ENCODE measurements at regions not wholly inside any gene's neighbourhood (a gene's known extent, or its start where the extent isn't known, plus 50 kb on each side); places are given as distances from the start of the nearest gene placed in this dataset.
"Not testable (repeated sequence)": the region's sequence is repeated elsewhere in the genome, so short reads cannot be mapped to it uniquely, and the experiment has no call there.

DNA sequence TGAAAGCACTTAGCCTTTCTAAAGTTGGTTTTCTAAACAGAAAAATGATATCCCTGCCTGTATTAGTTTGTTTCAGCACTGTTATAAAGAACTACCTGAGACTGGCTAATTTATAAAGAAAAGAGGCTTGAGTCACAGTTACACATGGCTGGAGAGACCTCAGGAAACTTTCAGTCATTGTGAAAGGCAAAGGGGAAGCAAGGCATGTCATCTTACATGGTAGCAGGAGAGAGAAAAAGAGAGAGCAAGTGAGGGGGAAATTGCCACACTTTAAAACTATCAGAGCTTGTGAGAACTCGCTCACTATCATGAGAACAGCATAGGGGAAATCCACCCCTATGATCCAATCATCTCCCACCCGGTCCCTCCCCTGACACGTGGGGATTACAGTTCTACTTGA lies 64.9 kb downstream of the FAM170A start:
- DNase-seq, result no peak

DNA sequence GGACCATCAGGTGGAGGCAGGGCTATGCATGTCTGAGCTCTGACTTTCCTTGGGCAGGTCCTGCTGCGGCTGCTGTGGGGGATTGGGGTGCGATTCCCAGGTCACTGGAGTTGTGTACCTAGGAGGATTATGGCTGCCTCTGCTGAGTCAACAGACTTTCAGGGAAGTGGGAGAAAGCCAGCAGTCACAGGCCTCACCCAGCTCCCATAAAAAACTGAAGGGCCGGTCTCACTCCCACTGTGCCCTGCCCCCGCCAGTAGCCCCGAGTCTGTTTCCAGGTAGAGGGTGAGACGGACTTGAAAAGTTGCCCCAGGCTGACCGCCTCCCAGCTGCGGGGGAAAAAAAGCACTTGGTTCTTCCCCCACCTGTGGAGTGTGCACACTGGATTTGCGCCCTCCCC lies 76.7 kb downstream of the FAM170A start:
- no peak for DNase-seq

DNA sequence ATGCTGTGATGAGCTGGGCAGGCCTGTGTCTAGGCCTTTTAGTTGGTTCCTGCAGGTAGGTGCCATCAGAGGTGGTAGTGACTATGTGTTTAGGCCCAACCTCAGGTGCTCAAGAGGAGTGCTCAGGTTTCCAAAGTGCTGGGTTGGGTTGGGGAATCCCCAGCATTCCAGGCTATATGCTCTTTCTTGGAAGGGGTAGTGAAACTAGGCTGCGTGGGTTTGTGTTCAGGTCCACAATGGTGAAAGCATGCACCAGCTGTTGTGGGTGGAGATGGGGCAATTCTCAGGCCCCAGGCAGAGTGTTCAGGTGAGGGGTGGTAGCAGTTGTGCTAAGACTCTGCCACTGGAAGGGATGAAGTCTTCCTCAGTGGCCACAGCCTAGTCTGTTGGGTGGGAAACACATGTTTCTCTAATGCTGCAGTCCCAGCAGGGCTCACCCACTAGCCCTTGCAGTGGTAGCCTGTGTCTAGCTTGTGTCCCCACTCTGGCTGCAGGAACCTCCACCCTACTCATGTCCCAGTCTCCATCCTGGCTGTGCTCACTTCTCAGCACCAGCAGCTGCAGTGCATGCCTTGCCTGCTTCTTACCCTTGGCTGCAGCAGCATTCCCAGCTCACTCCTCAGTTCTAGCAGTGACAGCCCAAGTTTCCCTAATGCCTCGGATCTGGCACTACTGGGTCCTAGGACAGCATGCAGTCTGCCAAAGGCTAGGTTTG lies 78.9 kb downstream of the FAM170A start:
- DNase-seq, result no peak

DNA sequence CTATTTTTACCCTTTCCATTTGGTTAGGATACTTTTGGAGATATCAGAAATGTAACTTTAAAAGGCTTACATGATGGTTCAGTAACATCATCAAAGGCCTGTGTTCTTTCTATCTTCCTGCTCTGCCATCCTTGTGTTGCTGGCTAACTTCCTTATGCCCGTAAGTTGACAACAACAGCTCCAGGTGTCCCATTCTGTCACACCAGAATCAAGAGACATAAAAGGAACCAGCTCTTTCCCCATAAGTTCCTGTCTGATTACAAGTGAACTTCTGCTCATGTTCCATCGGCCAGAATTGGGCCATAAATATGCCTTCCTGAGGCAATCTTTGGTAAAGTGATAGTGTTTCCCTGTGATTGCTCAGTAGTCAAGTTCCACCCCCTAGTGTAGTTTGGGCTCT lies 92.4 kb downstream of the FAM170A start:
- no peak for DNase-seq

GRCh38 chr5:119725291-119725690 lies 95.9 kb downstream of the FAM170A start:
- not testable (repeated sequence) for DNase-seq

DNA sequence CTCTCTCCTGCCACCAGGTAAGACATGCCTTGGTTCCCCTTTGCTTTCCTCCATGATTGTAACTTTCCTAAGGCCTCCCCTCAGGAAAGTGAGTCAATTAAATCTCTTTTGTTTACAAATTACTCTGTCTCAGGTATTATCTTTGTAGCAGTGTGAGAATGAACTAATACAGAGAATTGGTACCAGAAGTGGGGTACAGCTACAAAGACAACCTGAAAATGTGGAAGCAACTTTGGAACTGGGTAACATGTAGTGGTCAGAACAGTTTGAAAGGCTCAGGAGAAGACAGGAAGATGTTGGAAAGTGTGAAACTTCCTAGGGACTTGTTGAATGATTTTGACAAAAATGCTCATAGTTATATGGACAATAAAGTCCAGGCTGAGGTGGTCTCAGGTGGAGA lies 97.2 kb downstream of the FAM170A start:
- DNase-seq, result no peak

DNA sequence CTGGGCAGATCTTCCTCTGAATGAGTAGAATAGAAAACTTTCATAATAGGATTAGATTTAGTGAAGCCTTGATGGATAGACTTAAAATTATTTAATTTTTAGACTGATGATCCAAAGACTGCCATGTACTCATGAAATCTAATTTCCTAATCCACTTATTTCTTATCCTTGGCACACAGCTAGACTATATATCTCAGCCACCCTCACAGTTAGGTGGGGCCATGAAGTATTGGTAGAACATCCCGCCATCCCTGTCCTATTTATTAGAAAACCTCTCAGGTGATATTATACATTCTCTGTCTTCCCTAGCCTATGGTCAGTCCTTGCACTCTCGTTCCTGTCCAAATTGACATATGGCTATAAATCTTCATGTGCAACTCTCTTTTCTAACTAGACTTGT lies 110.9 kb downstream of the FAM170A start:
- no peak for DNase-seq

GRCh38 chr5:119741691-119742090 lies 112.3 kb downstream of the FAM170A start:
- no peak for DNase-seq

GRCh38 chr5:119742311-119742710 lies 113.0 kb downstream of the FAM170A start:
- no peak for DNase-seq

- no peak for DNase-seq
Measured at GRCh38 chr5:119743927-119744326, 114.6 kb downstream of the FAM170A start.

- no peak for DNase-seq
Measured at GRCh38 chr5:119745976-119746375, 116.6 kb downstream of the FAM170A start.

GRCh38 chr5:119746984-119747383 lies 117.6 kb downstream of the FAM170A start:
- DNase-seq, result no peak

- no peak for DNase-seq
Measured at GRCh38 chr5:119750887-119751733, 121.8 kb downstream of the FAM170A start.

DNA sequence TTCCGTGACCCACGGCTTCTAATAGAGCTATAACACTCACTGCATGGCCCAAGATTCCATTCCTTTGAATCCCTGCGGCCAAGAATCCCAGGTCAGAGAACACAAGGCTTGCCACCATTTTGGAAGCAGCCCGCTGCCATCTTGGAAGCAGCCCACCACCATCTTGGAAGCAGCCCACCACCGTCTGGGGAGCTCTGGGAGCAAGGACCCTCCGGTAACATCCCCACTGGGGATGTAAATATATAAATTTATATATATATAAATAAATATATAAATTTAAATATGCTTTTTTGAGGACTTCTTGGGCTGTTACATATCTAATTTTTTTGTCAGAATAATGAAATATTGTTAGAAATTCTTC lies 122.4 kb downstream of the FAM170A start:
- no peak for DNase-seq

DNA sequence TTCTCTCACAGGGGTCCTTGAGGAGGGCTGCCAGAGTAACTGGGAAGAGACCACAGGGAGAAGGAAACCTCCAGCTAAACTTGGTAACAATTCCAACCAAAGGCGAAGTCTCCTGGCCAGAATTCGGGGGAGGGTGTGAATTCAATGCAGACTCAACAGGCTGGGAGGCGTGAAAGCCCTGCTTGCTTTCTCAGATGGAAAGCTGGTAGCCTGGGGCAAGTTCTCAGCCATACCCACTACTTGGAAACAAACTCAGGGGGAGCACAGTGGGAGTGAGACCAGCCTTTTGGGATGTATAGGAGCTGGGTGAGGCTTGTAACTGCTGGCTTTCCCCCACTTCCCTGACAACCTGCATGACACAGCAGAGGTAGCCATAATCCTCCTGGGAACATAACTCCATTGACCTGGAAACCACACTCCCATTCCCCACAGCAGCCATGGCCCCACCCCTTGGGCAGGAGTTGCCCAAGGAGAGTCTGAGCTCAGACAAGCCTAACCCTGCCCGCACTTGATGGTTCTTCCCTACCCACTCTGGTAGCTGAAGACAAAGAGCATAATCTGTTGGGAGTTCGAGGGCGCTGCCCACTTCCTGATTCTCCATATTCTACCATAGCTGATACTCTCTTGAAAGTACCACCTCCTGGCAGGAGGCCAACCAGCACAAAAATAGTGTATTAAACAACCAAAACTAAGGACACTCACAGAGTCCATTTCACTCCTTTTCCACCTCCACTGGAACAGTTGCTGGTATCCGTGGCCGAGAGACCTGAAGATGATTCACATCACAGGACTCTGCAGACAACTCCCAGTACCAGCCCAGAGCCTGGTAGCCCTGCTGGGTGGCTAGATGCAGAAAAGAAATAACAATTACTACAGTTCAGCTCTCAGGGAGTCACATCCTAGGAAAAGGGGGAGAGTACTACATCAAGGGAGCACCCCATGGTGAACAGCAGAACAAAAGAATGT lies 123.8 kb downstream of the FAM170A start:
- DNase-seq, result no peak

DNA sequence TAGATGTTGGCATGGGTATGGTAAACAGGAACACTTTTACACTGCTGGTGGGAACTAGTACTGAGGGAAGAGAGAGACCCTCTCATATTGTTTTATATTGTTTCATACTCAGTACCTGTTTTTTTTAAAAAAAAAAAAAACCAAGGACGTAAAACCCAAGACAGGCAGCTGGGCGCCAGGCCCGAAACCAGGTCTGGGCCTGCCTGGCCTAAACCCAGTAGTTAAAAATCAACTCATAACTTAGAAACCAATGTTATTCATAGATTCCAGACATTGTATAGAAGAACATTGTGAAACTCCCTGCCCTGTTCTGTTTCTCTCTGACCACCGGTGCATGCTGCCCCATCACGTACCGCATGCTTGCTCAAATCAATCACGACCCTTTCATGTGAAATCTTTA lies 125.5 kb downstream of the FAM170A start:
- DNase-seq, result not testable (repeated sequence)

DNA sequence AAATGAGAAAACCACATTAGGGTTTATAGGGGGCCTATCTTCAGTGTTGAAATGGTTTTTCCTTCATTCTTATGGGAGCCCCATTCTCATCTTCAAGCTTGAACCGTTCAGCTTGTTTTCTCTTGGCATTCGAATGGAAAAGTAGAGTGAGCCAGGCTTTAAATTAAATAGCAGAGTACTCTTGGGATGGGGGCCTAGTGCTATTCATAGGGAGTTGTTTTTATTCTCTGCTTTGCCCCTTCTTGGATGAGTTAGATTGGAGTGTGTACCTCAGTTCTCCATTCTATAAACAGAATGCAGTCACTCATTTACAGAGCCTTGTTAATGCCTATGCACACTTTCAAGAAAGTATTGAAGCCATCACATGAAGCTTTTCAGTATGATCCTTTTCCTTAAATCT lies 127.9 kb downstream of the FAM170A start:
- no peak for DNase-seq

DNA sequence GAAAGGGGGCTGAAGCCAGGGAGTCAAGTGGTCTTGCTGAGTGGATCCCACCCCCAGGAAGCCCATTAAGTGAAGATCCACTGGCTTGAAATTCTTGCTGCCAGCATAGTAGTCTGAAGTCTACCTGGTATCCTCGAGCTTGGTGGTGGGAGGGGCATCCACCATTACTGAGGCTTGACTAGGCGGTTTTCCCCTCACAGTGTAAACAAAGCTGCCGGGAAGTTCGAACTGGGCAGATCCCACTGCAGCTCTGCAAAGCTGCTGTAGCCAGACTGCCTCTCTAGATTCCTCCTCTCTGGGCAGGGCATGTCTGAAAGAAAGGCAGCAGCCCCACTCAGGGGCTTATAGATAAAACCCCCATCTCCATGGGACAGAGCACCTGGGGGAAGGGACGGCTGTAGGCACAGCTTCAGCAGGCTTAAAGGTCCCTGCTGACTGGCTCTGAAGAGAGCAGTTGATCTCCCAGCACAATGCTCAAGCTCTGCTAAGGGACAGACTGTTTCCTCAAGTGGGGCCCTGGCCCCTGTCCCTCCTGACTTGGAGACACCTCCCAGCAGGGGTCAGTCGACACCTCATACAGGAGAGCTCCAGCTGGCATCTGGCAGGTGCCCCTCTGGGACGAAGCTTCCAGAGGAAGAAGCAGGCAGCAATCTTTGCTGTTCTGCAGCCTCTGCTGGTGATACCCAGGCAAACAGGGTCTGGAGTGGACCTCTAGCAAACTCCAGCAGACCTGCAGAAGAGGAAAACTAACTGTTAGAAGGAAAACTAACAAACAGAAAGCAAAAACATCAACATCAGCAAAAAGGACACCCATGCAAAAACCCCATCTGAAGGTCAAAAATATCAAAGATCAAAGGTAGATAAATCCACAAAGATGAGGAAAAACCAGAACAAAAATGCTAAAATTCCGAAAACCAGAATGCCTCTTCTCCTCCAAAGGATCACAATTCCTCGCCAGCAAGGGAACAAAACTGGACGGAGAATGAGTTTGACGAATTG lies 140.6 kb downstream of the FAM170A start:
- not testable (repeated sequence) for DNase-seq

- not testable (repeated sequence) for DNase-seq
Measured at GRCh38 chr5:119780145-119780544, 150.8 kb downstream of the FAM170A start.

DNA sequence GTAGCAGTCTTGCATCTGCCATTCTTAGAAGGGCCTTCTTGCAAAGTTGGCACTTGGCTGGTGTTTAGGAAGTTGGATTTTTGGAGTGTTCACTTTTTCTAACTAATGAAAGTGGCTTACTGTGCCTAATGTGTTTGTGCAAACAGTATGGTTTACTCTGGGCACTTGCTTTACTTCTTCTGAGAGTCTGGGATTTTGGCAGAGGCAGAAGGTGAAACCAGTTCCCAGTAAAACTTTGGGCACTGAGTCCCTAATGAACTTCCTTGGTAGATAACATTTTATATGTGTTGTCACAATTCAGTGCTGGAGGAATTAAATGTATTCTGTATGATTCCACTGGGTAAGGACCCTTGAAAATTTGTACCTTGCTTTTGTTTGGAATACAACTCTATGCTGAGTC lies 155.7 kb downstream of the FAM170A start:
- no peak for DNase-seq
